HG03060 (cell line): ENCODE measurements at regions not wholly inside any gene's neighbourhood (a gene's known extent, or its start where the extent isn't known, plus 50 kb on each side); places are given as distances from the start of the nearest gene placed in this dataset.

Experiments used
- ATAC-seq: cut with Tn5 transposase; IDR thresholded peaks from one replicate; pipeline ENCODE4 v1.9.1; 2021; ENCODE audit warnings: low read depth, moderate number of reproducible peaks; ENCODE audit not compliant: unreplicated experiment

- no peak for ATAC-seq
Observed at GRCh38 chr15:69505956-69506556, 53.4 kb downstream of the RPLP1 start.

DNA sequence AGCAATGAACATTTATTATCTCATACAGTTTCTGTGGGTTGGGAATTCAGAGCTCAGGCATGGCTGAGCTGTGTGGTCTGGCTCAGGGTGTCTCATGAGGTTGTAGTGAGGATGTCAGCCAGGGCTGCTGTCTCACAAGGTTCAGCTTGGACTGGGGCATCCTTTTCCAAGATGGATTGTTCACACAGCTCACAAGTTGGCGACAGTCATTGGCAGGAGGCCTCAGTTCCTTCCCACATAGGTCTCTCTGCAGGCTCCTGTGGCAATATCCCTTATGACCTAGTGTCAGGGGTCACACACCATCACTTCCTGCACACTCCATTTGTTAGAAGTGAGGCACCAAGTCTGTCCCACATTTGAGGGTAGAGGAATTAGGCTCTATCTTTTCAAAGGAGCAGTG is 56.0 kb downstream of the RPLP1 start:
- ATAC-seq: no peak

- no peak for ATAC-seq
Observed at GRCh38 chr15:69509131-69509530, 56.5 kb downstream of the RPLP1 start.

GRCh38 chr15:69510556-69510955 is 57.9 kb downstream of the RPLP1 start:
- ATAC-seq: no peak

DNA sequence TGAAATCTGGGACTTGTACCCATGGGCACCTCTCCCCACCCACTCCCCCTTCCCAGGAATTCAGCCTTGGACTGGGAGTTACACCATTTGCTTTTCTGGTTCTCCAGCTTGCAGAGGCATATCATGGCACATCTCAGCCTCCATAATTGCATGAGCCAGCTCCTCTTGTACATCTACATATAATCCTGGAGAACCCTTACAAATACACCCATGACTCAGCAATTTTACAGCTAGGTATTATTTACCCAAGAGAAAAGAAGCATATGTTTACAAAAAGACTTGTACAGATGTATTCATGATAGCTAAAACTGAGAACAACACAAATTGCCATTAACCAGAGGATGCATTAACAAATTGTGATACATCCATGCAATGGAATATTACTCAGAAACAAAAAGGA is 58.4 kb downstream of the RPLP1 start:
- no peak for ATAC-seq

- ATAC-seq: no peak
Observed at GRCh38 chr15:69511716-69512340, 59.2 kb downstream of the RPLP1 start.

DNA sequence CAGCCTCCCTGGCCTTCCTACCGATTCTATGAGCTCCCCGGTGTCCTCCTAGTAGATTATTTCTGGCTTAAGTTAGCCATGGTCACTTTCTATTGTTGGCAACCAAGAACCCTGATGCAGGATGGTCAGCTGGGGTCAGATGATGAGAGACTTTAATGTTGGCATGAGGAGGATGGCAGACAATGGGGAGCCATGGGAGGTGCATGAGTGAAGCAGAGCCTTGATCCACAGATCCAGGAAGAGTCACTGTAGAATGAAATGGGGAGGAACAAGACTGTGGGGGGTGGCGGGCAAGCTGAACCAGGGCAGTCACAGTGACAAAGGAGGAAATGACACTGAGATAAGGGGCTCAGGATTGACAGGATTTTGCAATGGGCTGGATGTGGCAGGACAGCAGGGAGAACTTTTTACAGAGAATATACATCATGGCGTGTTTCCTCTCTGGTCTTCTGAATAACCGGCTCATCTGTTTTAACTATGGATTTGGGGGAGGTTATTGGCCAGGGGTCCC is 60.9 kb downstream of the RPLP1 start:
- no peak for ATAC-seq

DNA sequence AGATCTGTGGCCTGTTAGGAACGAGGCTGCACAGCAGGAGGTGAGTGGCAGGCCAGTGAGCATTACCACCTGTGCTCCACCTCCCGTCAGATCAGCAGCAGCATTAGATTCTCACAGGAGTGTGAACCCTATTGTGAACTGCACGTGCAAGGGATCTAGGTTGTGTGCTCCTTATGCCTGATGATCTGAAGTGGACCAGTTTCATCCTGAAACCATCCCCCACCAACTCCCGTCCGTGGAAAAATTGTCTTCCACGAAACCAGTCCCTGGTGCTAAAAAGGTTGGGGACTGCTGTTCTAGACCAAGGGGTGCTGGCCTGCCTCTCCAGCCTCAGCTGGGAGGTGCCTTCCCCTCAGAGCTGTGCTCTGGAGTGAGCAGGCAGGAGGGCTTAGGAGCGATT is 61.4 kb downstream of the RPLP1 start:
- no peak for ATAC-seq

DNA sequence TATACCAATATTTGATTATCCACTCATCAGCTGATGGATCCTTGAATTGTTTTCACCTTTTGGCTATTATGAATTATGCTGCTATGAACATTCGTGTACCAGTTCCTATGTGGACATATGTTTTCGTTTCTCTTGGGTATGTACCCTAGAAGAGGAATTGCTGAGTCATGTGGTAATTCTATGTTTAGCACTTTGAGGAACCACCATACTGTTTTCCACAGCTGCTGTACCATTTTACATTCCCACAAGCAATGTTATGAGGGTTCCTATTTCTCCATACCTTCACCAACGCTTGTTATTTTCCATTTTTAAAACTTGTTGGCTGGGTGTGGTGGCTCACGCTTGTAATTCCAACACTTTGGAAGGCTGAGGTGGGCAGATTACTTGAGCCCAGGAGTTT is 62.9 kb downstream of the RPLP1 start:
- no peak for ATAC-seq

DNA sequence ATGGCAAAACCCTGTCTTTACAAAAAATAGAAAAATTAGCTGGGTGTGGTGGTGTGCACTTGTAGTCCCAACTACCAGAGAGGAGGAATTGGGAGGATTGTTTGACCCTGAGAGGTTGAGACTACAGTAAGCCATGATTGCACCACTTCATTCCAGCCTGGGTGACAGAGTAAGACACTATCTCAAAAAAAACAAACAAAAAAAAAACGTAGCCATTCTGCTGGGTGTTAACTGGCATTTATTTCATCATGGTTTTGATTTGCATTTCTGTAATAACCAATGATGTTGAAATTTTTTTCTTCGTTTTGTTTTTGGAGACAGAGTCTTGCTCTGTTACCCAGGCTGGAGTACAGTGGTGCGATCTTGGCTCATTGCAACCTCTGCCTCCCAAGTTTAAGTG is 63.3 kb downstream of the RPLP1 start:
- no peak for ATAC-seq

- no peak for ATAC-seq
Observed at GRCh38 chr15:69517052-69517451, 64.4 kb downstream of the RPLP1 start.

DNA sequence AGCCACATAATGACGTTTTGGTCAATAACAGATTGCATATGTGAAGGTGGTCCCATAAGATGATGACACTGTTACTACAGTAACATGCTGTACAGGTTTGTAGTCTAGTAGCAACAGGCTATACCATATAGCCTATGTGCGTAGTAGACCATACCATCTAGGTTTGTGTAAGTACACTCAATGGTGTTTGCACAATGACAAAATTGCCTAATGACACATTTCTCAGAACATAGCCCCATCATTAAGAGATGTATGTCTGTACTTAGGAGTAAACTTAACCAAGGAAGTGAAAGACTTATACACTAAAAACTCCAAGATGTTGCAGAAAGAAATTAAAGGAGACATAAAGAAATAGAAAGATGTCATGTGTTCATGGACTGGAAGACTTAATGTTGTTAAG is 66.2 kb downstream of the RPLP1 start:
- ATAC-seq: no peak

DNA sequence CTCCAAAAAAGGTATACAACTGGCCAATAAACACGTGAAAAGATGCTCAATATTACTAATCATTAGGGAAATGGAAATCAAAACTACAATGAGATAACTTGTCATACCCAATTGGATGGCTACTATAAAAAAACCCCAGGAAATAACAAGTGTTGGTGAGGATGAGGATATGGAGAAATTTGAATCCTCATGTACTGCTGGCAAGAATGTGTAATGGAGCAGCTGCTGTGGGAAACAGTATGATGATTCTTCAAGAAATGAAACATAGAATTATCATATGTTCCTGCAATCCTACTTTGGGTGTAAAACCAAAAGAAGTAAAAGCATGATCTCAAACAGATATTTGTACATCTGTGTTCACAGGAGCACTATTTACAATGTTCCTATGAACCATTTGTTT is 67.4 kb downstream of the RPLP1 start:
- ATAC-seq: no peak

- no peak for ATAC-seq
Observed at GRCh38 chr15:69522361-69522760, 69.7 kb downstream of the RPLP1 start.

DNA sequence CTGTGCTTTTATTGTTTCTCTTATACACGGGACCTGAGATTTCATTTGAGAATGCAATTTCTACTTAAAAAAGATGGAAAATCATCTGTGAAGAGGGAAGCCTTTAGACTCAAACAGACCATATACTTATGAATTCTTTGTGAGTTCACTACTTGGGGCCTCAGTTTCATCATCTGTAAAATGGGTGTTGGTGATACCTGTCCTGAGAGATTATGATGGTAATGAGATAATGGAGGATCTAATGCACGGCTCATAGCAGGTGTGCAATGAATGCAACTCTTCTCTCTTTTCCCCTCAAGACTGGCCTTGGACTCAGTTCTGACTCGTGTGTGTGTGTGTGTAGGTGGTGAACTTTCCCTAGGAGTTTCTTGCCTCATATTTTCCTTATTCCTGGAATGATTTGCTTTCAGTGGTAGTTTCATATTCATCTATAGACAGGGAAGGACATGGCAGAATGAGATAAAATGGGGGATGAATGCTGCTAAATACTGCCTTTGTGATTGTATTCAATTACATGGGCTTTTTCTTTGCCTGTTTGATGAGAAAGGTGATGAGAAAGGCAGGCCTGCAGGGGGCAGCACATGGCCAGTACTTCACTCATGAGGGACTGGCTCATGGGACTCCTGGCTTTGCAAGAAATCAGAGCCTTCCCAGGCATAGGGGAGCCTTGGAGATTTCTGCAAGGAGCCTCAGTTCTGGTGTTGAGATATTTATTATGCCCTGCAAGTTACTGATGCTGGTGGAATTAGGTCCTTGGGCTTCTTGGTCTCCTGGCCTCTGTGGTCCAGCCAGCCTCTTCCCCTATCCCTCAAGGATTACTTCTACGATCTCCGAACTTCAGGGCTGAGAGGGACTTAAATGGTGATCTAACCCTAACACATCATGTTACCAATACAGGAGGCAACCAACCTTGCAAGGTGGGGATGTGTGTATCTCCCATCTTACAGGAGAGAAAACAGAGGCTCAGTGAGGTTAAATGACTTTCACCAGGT is 70.7 kb downstream of the RPLP1 start:
- no peak for ATAC-seq

DNA sequence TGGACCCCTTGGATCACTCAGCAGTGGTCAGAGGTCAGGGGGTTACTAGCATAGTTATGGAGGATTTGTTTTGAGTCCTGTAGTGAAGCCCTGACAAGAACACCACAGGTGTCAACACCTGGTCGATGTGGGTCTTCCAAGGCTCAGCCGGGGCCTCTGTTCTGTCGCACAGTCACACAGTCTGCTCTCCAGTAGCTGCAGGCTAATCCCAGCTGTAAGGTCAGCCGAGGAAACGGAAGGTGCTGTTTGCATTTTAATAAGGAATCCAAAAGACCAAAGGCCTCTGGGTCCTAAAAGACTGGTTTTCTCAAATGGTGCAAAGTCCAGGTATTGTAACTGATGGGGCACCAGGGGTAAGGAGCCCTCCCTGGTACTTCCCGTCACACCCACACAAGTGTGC is 71.7 kb downstream of the RPLP1 start:
- ATAC-seq: no peak

GRCh38 chr15:69524814-69525213 is 72.2 kb downstream of the RPLP1 start:
- no peak for ATAC-seq

DNA sequence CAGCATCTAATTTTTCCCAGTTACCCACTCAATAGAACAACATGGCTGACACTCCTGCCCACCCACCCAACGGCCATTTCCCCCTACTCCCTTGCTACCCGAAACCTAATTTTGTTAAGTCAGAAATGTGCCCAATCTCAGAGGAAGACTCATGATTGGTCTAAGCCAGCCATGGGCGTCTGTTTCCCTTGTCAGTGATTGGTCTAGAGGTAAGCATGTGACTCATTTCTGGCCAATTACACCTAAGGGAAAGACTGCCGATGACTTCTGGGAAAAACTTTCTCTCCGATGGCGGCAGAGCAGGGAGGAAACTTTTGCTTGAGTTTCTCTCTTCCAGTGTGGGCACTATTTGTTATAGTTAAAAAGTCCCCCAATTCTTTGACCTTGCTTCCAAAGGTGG is 72.9 kb downstream of the RPLP1 start:
- no peak for ATAC-seq

DNA sequence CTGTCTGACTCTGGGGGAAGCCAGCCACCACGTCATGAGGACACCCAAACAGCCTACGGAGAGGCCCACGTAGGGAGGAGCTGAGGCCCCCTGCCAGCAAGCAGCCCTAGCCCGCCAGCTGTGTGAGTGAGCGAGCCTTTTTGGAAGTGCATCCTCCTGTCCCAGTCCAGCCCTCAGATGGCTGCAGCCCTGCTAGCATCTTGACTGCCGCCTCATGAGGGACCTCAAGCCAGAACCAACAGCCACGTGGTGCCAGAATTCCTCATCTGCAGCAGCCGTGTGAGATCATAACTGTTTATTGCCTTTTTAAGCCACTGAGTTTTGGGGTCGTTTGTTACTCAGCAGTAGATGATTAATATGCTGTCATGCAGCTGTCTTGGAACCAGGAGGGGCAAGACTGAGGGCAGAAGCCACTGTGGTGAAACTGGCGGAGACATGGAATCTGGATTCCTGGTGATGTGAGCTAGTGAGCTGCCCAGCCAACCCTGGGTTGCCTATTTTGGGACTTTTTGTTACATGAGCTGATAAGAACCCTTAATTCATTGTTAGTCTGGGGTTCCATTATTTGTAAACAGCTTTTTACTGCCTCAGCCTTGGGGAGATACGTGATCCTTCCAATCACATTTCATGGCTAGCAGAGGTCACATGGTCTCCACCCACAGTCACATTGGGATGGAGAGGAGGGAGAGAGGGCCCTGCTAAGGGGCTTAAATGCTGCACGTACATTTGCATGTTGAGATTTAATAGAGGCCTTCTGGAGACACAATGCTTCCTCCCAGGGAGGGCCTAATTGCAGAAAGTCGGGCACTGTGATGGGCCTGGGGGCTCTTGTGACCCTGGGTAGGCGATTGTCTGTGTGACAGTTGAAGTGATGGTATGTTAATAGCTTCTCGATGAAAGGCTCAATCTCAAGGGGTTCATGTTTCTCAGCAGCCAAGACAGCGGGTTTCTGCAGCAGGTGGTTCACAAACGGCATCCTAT is 73.8 kb downstream of the RPLP1 start:
- no peak for ATAC-seq

DNA sequence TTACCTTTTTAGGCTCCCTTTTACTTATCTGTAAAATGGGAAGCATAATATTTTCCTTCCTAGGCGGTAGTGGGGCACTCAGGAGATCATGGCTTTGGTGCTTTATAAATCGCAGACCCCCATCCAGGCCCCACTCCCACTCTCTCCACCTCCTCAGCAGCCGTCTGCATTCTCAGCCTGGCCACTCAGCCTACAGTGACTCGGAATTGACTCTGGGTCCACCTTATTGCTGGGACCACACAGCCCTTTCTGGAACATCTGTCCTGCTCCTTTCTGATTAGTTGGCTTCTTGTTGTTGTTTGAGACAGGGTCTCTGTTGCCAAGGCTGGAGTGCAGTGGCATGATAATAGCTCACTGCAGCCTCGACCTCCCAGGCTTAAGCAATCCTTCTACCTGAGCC is 76.5 kb downstream of the RPLP1 start:
- no peak for ATAC-seq
